ENCODE measurements at regions not wholly inside any gene's neighbourhood (a gene's known extent, or its start where the extent isn't known, plus 50 kb on each side); places are given as distances from the start of the nearest gene placed in this dataset.
A peak's percentile ranks its signal among the peaks of the same experiment; 100 is the strongest.

DNA sequence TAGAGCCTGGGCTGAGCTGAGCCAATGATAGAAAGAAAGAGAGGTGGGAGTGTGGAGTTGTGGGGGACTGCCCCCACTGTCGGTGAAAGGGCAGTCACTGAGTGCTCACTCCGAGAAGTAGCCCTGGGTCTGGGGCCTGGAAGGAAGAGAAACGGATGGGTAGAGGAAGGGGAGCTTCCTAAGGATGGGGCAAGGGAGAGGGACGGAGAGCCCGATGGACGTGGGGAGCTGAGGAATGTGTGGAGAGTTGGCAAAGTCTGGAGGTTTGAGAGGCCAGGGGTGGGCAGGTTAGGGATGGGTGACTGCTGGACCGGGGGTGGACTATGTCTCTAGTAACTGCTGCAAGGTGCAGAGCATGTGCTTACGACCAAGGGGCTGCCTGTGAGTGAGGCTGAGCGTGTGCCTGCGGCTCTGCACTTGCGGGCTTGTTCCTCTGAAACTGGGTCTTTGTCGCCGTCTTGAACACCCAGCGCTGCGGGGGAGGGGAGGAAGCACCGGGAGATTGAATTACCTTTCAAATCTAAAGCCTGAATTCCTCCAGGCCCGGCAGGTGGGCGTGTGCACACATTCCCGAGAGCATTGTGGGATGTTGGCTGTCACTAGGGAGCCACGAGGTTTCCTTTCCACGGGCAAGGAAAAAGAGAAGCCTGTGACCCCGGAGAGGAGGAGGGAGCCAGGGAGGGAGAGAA is 76.4 kb upstream of the ARAP3 start:
- no peak for TF ChIP-seq CTCF (IDR thresholded peaks at IDR 0.05; ENCODE audit: insufficient read depth, low read length, poor library complexity, severe bottlenecking)
- H3K4me3 ChIP-seq (replicated peaks; ENCODE audit: low read depth, low read length), result no peak overlapping the region
- H3K36me3 ChIP-seq (ENCODE audit: control insufficient read depth, insufficient read depth, low read length), result no peaks in the 10 kb centered on the region
- peaks cover 4% of the 10 kb centered on the region for H3K27me3 ChIP-seq (replicated peaks; ENCODE audit: control insufficient read depth, insufficient read depth, low read length)
- no peak for DNase-seq (ENCODE audit: extremely low read depth, insufficient read length)

- H3K36me3 ChIP-seq (ENCODE audit: control insufficient read depth, insufficient read depth, low read length), result no peaks in the 10 kb centered on the region
- no peak for DNase-seq (ENCODE audit: extremely low read depth, insufficient read length)
- peaks cover 6% of the 10 kb centered on the region for H3K27me3 ChIP-seq (replicated peaks; ENCODE audit: control insufficient read depth, insufficient read depth, low read length)
- no peak overlapping the region for H3K4me3 ChIP-seq (replicated peaks; ENCODE audit: low read depth, low read length)
- TF ChIP-seq CTCF (IDR thresholded peaks at IDR 0.05; ENCODE audit: insufficient read depth, low read length, poor library complexity, severe bottlenecking), result peak; percentile 29
These were observed 75.4 kb upstream of the ARAP3 start for GRCh38 chr5:141757402-141757801.

GRCh38 chr5:141756196-141756595 is 74.2 kb upstream of the ARAP3 start:
- no peak for TF ChIP-seq CTCF (IDR thresholded peaks at IDR 0.05; ENCODE audit: insufficient read depth, low read length, poor library complexity, severe bottlenecking)
- DNase-seq (ENCODE audit: extremely low read depth, insufficient read length), result no peak
- H3K27me3 ChIP-seq (replicated peaks; ENCODE audit: control insufficient read depth, insufficient read depth, low read length), result peaks cover 6% of the 10 kb centered on the region

GRCh38 chr5:141753971-141754713 is 72.1 kb upstream of the ARAP3 start:
- H3K36me3 ChIP-seq (ENCODE audit: control insufficient read depth, insufficient read depth, low read length), result no peaks in the 10 kb centered on the region
- no peak for DNase-seq (ENCODE audit: extremely low read depth, insufficient read length)
- no peak overlapping the region for H3K4me3 ChIP-seq (replicated peaks; ENCODE audit: low read depth, low read length)
- TF ChIP-seq CTCF (IDR thresholded peaks at IDR 0.05; ENCODE audit: insufficient read depth, low read length, poor library complexity, severe bottlenecking), result no peak
- peaks cover 7% of the 10 kb centered on the region for H3K27me3 ChIP-seq (replicated peaks; ENCODE audit: control insufficient read depth, insufficient read depth, low read length)

More at GRCh38 chr5:141756196-141756595, 74.2 kb upstream of the ARAP3 start:
- Histone ChIP-seq H3K4me3 (replicated peaks; ENCODE audit: low read depth, low read length) (no peak overlapping the region), H3K36me3 (ENCODE audit: control insufficient read depth, insufficient read depth, low read length) (no peaks in the 10 kb centered on the region)

DNA sequence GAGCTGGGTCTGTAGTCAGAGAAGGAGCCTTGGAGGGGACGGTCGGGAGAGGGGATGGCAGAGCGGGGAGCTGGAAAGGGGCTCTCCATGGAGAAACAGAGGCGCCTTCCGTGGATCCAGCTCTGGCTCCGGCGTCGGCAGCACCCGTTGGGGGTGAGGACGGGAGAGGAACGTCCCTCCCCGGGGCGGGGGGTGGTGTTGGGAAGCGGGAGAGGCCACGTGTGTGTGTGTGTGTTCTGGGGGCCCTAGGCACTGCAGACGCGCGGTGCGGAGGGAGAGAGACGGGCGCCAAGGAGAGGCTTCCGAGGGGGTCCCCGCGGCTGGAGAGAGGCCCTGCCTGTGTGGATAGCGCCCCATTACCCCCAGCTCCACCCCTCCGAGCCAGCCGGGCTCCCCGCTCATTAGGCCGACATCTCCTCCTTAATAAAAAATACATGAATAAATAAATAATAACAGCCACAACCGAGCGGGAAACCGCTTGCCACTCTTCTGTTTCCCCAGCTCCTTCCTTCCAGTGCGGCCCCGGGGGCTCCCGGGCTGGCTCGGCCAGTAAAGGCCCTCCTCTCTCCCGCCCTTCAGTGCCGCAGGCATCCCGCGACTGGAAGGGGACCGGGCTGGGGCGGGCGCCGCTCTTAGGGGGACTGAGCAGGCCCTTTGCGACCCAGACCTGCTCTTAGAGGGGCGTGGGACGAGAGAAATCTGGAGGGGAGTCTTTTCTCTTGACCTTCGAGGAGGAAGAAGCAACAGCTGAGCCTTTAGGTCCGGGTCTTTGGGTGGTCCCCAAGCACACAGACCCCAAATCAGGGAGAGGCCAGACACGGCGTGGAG is 71.3 kb upstream of the ARAP3 start:
- no peak for DNase-seq (ENCODE audit: extremely low read depth, insufficient read length)
- no peak for TF ChIP-seq CTCF (IDR thresholded peaks at IDR 0.05; ENCODE audit: insufficient read depth, low read length, poor library complexity, severe bottlenecking)
- Histone ChIP-seq H3K36me3 (ENCODE audit: control insufficient read depth, insufficient read depth, low read length) (no peaks in the 10 kb centered on the region), H3K4me3 (replicated peaks; ENCODE audit: low read depth, low read length) (no peak overlapping the region), H3K27me3 (replicated peaks; ENCODE audit: control insufficient read depth, insufficient read depth, low read length) (peaks cover 5% of the 10 kb centered on the region)

All from GM06990 (cell line).